ENCODE measurements at regions not wholly inside any gene's neighbourhood (a gene's known extent, or its start where the extent isn't known, plus 50 kb on each side); places are given as distances from the start of the nearest gene placed in this dataset.
"Not testable (repeated sequence)": the region's sequence is repeated elsewhere in the genome, so short reads cannot be mapped to it uniquely, and the experiment has no call there.

GRCh38 chrX:139172731-139173130, 357.8 kb upstream of the F9 start:
- intact Hi-C loops (cut with DNase I), result no loop called here
- ATAC-seq (ENCODE audit: poor library complexity), result no peak
- no peak for DNase-seq

DNA sequence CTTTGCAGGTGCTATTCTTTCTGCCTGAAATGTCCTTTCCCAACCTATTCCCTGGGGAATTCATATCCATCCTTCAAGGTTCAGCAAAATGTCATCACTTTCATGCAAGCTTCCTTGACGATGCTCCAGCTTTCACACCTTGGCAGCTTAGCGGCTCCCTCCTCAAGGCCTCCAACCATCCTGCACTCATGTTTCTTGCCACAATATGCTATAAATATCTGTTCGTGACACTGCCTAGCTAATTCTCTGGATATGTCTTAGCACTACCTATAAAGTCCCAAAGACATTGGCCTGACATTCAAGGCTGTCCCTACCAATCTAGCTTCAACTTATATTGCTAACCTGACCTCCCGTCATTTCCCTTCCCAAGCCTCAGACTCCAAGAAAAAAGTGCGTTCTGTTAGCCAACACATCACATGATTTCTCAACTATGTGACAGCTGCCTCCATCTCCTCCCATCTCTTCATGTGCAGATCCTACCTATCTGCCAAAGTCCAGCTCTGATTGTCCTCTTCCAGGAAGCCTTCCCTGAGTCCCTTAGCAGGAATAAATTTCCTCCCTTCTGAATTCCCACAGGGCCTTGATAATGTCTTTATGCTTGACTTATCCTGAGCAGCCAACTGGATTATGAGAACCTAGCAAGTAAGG, 359.9 kb upstream of the F9 start:
- DNase-seq, result no peak
- no peak for ATAC-seq (ENCODE audit: poor library complexity)
- intact Hi-C loops (cut with DNase I), result no loop called here

- DNase-seq, result no peak
- ATAC-seq (ENCODE audit: poor library complexity), result no peak
- intact Hi-C loops (cut with DNase I), result no loop called here
Measured at GRCh38 chrX:139167282-139167681, 363.3 kb upstream of the F9 start.

DNA sequence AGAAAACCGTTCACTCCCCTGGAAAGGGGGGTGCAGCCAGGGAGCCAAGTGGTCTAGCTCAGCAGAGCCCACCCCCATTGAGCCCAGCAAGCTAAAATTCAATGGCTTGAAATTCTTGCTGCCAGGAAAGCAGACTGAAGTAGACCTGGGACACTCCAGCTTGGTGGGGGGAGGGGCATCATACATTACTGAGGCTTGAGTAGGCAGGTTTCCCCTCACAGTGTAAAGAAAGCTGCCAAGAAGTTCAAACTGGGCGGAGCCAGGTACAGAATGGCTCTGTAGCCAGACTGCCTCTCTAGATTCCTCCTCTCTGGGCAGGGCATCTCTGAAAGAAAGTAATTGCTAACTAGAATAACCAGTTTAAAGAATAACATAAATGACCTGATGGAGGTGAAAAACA, 372.3 kb upstream of the F9 start:
- intact Hi-C loops (cut with DNase I), result no loop called here
- DNase-seq (no peak), ATAC-seq (ENCODE audit: poor library complexity) (no peak)

DNA sequence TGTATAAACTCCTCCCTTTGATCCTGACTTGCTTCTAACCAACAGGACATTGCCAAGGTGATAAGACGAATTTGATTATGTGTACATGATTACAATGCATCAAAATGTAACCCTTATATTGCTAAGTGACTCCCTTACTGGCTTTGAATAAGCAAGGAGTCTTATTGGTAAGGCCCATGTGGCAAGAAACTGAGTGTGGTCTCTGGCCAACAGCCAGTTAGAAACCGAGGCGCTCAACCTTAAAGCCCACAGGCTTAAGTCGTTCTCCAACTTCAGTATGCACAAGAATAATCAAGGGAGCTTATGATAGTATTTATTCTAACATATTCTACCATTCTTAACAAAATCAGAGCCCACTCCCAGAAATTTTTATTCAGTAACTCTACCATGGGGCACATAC, 374.2 kb upstream of the F9 start:
- no peak for ATAC-seq (ENCODE audit: poor library complexity)
- DNase-seq, result no peak
- intact Hi-C loops (cut with DNase I), result no loop called here

GRCh38 chrX:139146625-139147024, 383.9 kb upstream of the F9 start:
- DNase-seq; ATAC-seq (ENCODE audit: poor library complexity); intact Hi-C loops (cut with DNase I): not testable (repeated sequence)

DNA sequence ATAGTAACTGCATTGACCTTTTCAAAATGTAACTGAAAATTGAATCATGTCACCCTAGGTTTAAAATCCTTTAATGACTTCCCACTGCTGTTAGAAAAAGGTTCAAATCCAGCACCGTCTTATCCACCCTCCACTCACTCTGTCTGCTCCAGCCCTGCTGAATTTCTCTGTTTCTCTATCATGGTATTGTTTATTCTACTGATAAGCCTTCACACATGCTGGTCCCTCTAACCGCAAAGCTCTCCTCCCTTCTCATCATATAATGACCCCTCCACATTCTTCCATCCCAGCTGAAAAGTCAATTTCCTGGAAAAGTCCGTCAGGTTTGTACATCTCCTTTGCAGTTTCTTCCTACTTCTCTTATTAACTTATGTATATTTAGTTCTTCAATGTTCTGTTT, 389.2 kb upstream of the F9 start:
- DNase-seq (no peak), ATAC-seq (ENCODE audit: poor library complexity) (no peak)
- intact Hi-C loops (cut with DNase I), result no loop called here

DNA sequence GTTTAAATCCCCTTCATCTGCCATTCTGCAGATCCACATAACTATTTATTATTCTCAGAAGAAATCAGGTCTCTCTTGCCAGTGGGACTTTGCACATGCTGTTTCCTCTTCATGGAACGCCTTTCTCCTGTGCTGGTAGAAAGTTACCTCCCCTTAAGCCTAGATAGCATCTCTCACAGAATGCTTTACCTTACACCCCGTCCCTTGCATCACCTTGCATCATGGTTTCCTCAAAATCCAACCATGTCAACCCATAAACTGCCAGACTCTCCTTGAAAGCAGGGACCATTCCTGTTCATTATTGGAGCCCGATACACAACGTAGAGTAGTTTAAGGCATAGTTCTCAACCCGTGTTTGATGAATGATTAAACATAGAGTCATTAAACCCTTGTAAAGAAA, 396.2 kb upstream of the F9 start:
- intact Hi-C loops (cut with DNase I), result no loop called here
- DNase-seq (no peak), ATAC-seq (ENCODE audit: poor library complexity) (no peak)

- ATAC-seq (ENCODE audit: poor library complexity), result no peak
- DNase-seq, result no peak
- intact Hi-C loops (cut with DNase I), result no loop called here
Measured at GRCh38 chrX:139126493-139126892, 404.0 kb upstream of the F9 start.

GRCh38 chrX:139125916-139126315, 404.6 kb upstream of the F9 start:
- no peak for DNase-seq
- intact Hi-C loops (cut with DNase I), result no loop called here
- ATAC-seq (ENCODE audit: poor library complexity), result no peak

- intact Hi-C loops (cut with DNase I), result no loop called here
- no peak for ATAC-seq (ENCODE audit: poor library complexity)
- no peak for DNase-seq
Measured at GRCh38 chrX:139121616-139122286, 408.8 kb upstream of the F9 start.

GRCh38 chrX:139120760-139121159, 409.2 kb upstream of the FGF13 start:
- intact Hi-C loops (cut with DNase I), result no loop called here
- ATAC-seq (ENCODE audit: poor library complexity), result no peak
- no peak for DNase-seq

- no peak for ATAC-seq (ENCODE audit: poor library complexity)
- no peak for DNase-seq
- intact Hi-C loops (cut with DNase I), result no loop called here
Measured at GRCh38 chrX:139113708-139114107, 402.2 kb upstream of the FGF13 start.

- intact Hi-C loops (cut with DNase I), result no loop called here
- no peak for ATAC-seq (ENCODE audit: poor library complexity)
- no peak for DNase-seq
Measured at GRCh38 chrX:139112432-139112831, 400.9 kb upstream of the FGF13 start.

DNA sequence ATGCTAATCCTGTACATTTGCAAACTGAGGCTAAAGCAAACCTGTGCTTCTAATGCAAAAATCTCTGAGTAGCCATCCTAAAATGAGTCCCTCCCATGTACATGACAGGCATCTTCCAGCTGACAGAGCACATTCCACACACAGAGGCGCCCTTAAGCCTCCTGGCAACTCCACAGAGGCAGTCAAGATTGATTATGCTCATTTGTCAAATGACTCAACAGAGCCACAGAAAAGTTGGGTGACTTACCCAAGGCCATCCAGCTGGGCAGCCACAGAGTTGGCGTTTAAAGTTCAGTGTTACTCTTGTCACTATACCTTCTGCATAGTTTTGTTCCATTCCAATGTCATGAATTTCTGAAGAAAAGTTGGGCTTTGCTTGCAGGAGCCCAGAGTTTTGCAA, 394.6 kb upstream of the FGF13 start:
- ATAC-seq (ENCODE audit: poor library complexity) (no peak), DNase-seq (no peak)
- intact Hi-C loops (cut with DNase I), result no loop called here

GRCh38 chrX:139094671-139095592, 383.4 kb upstream of the FGF13 start:
- no peak for ATAC-seq (ENCODE audit: poor library complexity)
- intact Hi-C loops (cut with DNase I), result no loop called here
- no peak for DNase-seq

DNA sequence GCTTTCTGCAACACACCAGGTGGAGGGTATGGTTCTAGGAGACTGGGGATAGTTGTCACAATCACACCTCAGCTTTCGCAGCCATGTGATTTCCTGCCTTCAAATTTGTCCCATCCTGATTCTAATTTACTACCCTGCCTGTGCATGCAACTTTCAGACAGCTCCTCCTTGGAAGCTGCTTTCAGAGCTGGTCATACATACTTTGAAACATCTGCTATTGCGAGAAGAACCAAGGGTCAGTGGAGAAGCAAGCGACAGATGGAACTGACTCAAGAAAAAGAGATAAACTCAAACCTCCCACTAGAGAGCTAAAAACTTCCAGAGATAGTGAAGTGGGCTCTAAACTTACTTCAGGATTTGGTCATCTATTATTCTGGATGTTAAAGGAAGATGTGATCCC, 381.7 kb upstream of the FGF13 start:
- DNase-seq, result no peak
- intact Hi-C loops (cut with DNase I), result no loop called here
- ATAC-seq (ENCODE audit: poor library complexity), result no peak

DNA sequence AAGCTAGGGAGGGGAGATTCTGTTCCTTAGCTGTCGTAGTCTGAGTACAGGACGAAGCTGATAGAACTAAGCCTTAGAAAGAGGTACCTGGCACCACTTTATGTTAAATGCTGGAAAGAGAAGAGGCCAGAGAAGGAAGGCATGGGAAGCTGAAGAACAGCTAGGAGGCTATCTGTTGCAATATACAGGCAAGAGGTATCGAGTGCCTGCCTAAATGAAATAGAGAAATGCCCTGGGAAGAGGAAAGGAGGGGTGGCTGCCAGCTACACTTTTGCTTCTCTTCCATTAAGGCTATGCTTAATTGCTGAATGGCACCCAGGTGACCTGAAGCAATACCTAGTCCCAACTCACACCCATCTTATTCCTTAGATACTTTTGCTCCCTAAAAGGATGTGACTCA, 380.4 kb upstream of the FGF13 start:
- ATAC-seq (ENCODE audit: poor library complexity), result no peak
- DNase-seq, result no peak
- intact Hi-C loops (cut with DNase I), result no loop called here

DNA sequence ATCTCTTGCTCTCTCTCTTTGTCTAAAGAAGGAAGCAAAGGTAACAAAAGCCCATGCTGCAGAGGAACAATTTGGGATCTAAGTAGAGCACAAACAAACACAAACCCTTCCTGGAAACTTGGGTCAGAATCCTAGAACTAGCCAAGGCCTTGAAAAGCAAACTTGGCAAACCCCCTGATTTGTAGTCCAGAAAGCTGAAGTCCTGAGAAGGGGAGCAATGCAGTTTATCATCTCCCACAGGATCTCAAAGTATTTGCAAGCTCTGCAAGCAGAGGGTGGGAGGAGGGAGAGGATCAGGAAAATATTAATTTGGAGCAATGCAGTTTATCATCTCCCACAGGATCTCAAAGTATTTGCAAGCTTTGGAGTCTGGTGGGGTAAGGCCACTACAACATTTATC, 379.5 kb upstream of the FGF13 start:
- intact Hi-C loops (cut with DNase I), result no loop called here
- ATAC-seq (ENCODE audit: poor library complexity) (no peak), DNase-seq (no peak)

- no peak for DNase-seq
- intact Hi-C loops (cut with DNase I), result no loop called here
- ATAC-seq (ENCODE audit: poor library complexity), result no peak
Measured at GRCh38 chrX:139086246-139086645, 374.7 kb upstream of the FGF13 start.

All from Right ventricle myocardium superior (tissue), 1 donor.